GM10266 (cell line): ENCODE measurements at regions not wholly inside any gene's neighbourhood (a gene's known extent, or its start where the extent isn't known, plus 50 kb on each side); places are given as distances from the start of the nearest gene placed in this dataset.
"Not testable (repeated sequence)": the region's sequence is repeated elsewhere in the genome, so short reads cannot be mapped to it uniquely, and the experiment has no call there.

Experiments
- DNase-seq: peaks from one replicate; pipeline ENCODE4 v3.0.0; 2012; ENCODE audit errors: extremely low spot score
- CTCF ChIP-seq: IDR thresholded peaks from 2 replicates; pipeline ENCODE4 v1.5.1; 2012; ENCODE audit warnings: mild to moderate bottlenecking, low read depth; ENCODE audit not compliant: control insufficient read depth, insufficient read depth; ENCODE audit errors: missing control alignments

- not testable (repeated sequence) for DNase-seq
Observed at GRCh38 chr1:228611707-228612106, 123.6 kb upstream of the RHOU start.

GRCh38 chr1:228622002-228622716 is 113.1 kb upstream of the RHOU start:
- DNase-seq = not testable (repeated sequence)

- DNase-seq = not testable (repeated sequence)
Observed at GRCh38 chr1:228626481-228626880, 108.8 kb upstream of the RHOU start.

GRCh38 chr1:228632858-228633257 is 102.4 kb upstream of the RHOU start:
- not testable (repeated sequence) for DNase-seq

- DNase-seq = not testable (repeated sequence)
Observed at GRCh38 chr1:228635304-228635703, 100.0 kb upstream of the RHOU start.

- DNase-seq = not testable (repeated sequence)
Observed at GRCh38 chr1:228637529-228637928, 97.8 kb upstream of the RHOU start.

GRCh38 chr1:228646717-228647522 is 88.4 kb upstream of the RHOU start:
- no peak for TF ChIP-seq CTCF
- DNase-seq = peak; percentile 54

- no peak for TF ChIP-seq CTCF
- peak; percentile 13 for DNase-seq
Observed at GRCh38 chr1:228647523-228648444, 87.5 kb upstream of the RHOU start.

- no peak for TF ChIP-seq CTCF
Observed at GRCh38 chr1:228648647-228649383, 86.5 kb upstream of the RHOU start.

GRCh38 chr1:228650141-228650540 is 85.1 kb upstream of the RHOU start:
- no peak for TF ChIP-seq CTCF
- DNase-seq = no peak

More at GRCh38 chr1:228648647-228649383, 86.5 kb upstream of the RHOU start:
- DNase-seq = no peak
